Fibroblast of lung (primary cell): ENCODE measurements at regions not wholly inside any gene's neighbourhood (a gene's known extent, or its start where the extent isn't known, plus 50 kb on each side); places are given as distances from the start of the nearest gene placed in this dataset.

Source experiments
- DNase-seq, 2 donors: peaks; one replicate each; pipeline versions ENCODE4 v3.0.0 to v3.0.0-alpha.2; 2010; ENCODE audit warnings: low read depth in 2 of 2
- H2AFZ ChIP-seq: 2 replicates; pipeline ENCODE4 v1.5.1; 2012; ENCODE audit warnings: low read length, control low read depth, inconsistent platforms
- H3K27ac ChIP-seq: 2 replicates; pipeline ENCODE4 v1.5.1; 2011; ENCODE audit warnings: low read length, control low read depth; ENCODE audit not compliant: insufficient read depth
- H3K27me3 ChIP-seq: 2 replicates; pipeline ENCODE4 v1.5.1; 2011; ENCODE audit warnings: mild to moderate bottlenecking, low read length; ENCODE audit not compliant: control insufficient read depth, insufficient read depth
- H3K36me3 ChIP-seq: 2 replicates; pipeline ENCODE4 v1.5.1; 2011; ENCODE audit warnings: low read length; ENCODE audit not compliant: control insufficient read depth, insufficient read depth
- H3K4me1 ChIP-seq: 2 replicates; pipeline ENCODE4 v1.5.1; 2011; ENCODE audit warnings: low read length; ENCODE audit not compliant: control insufficient read depth, insufficient read depth; ENCODE audit errors: extremely low read depth
- H3K4me2 ChIP-seq: 2 replicates; pipeline ENCODE4 v1.5.1; 2011; ENCODE audit warnings: low read length, control low read depth; ENCODE audit not compliant: insufficient read depth; ENCODE audit errors: extremely low read depth
- H3K4me3 ChIP-seq, 4 experiments: fragments of 200-600 bp in 1 of 4; sonication (generic) in 1 of 4; replicated peaks in 1 of 4; 2 replicates each; pipeline ENCODE4 v1.5.1; 2011 to 2016; ENCODE audit warnings: low read length in 4 of 4, low read depth in 3 of 4, mild to moderate bottlenecking in 3 of 4, control low read depth in 2 of 4, inconsistent platforms in 1 of 4, mixed read lengths in 1 of 4; ENCODE audit not compliant: insufficient read depth in 1 of 4; ENCODE audit errors: control extremely low read depth in 1 of 4
- H3K79me2 ChIP-seq: 2 replicates; pipeline ENCODE4 v1.5.1; 2012; ENCODE audit warnings: mild to moderate bottlenecking, low read length, inconsistent platforms; ENCODE audit not compliant: control insufficient read depth, insufficient read depth
- H3K9ac ChIP-seq: 2 replicates; pipeline ENCODE4 v1.5.1; 2011; ENCODE audit warnings: mild to moderate bottlenecking, low read length, control low read depth; ENCODE audit not compliant: insufficient read depth
- H3K9me3 ChIP-seq: 2 replicates; pipeline ENCODE4 v1.5.1; 2012; ENCODE audit warnings: low read depth, low read length; ENCODE audit not compliant: control insufficient read depth, insufficient read depth
- H4K20me1 ChIP-seq: 2 replicates; pipeline ENCODE4 v1.5.1; 2011; ENCODE audit warnings: low read length; ENCODE audit not compliant: control insufficient read depth, insufficient read depth; ENCODE audit errors: extremely low read depth
- CTCF ChIP-seq, 2 donors: IDR thresholded peaks in 1 of 2; conservative IDR thresholded peaks in 1 of 2; 1 replicate in 1 of 2; 2 replicates in 1 of 2; pipeline ENCODE4 v1.5.1; 2011 to 2012; ENCODE audit warnings: low read length in 2 of 2, control low read depth in 1 of 2, inconsistent platforms in 1 of 2, low read depth in 1 of 2, mild to moderate bottlenecking in 1 of 2
- EZH2 ChIP-seq: IDR thresholded peaks from 2 replicates; pipeline ENCODE4 v1.5.1; 2012; ENCODE audit warnings: low read length, control low read depth, mild to moderate bottlenecking; ENCODE audit errors: missing control alignments

GRCh38 chr5:164735334-164735733 lies 1229.9 kb downstream of the MAT2B start:
- H3K27me3 ChIP-seq, result no peaks in the 10 kb centered on the region
- no peak overlapping the region for H3K9ac ChIP-seq
- no peaks in the 10 kb centered on the region for H3K4me1 ChIP-seq
- H4K20me1 ChIP-seq, result no peaks in the 10 kb centered on the region
- no peaks in the 10 kb centered on the region for H3K9me3 ChIP-seq
- TF ChIP-seq EZH2 (no peak), CTCF (conservative IDR thresholded peaks at IDR 0.05 in 1 of 2, IDR thresholded peaks at IDR 0.05 in 1 of 2; ENCODE audit: low read depth in 1 of 2, low read length in 2 of 2) (no peak)
- no peak overlapping the region for H3K4me3 ChIP-seq
- H3K79me2 ChIP-seq, result no peaks in the 10 kb centered on the region
- DNase-seq, result no peak
- H3K4me2 ChIP-seq, result no peak overlapping the region
- H2AFZ ChIP-seq, result no peak overlapping the region
- no peaks in the 10 kb centered on the region for H3K36me3 ChIP-seq
- no peak overlapping the region for H3K27ac ChIP-seq

GRCh38 chr5:164741376-164741775 lies 1236.0 kb downstream of the MAT2B start:
- Histone ChIP-seq H3K9ac (no peak overlapping the region), H3K79me2 (no peaks in the 10 kb centered on the region), H3K4me1 (no peaks in the 10 kb centered on the region), H3K27ac (no peak overlapping the region), H3K27me3 (no peaks in the 10 kb centered on the region), H3K4me3 (no peak overlapping the region), H4K20me1 (no peaks in the 10 kb centered on the region), H3K4me2 (no peak overlapping the region), H3K36me3 (no peaks in the 10 kb centered on the region), H2AFZ (no peak overlapping the region), H3K9me3 (no peaks in the 10 kb centered on the region)
- DNase-seq, result no peak
- TF ChIP-seq EZH2 (no peak), CTCF (conservative IDR thresholded peaks at IDR 0.05 in 1 of 2, IDR thresholded peaks at IDR 0.05 in 1 of 2; ENCODE audit: low read depth in 1 of 2, low read length in 2 of 2) (no peak)

GRCh38 chr5:164742025-164742424 lies 1236.6 kb downstream of the MAT2B start:
- Histone ChIP-seq H3K27ac (no peak overlapping the region), H3K9me3 (no peaks in the 10 kb centered on the region), H3K4me2 (no peak overlapping the region), H3K36me3 (no peaks in the 10 kb centered on the region), H3K9ac (no peak overlapping the region), H3K4me1 (no peaks in the 10 kb centered on the region), H2AFZ (no peak overlapping the region), H4K20me1 (no peaks in the 10 kb centered on the region), H3K27me3 (no peaks in the 10 kb centered on the region), H3K79me2 (no peaks in the 10 kb centered on the region), H3K4me3 (no peak overlapping the region)
- TF ChIP-seq CTCF (conservative IDR thresholded peaks at IDR 0.05 in 1 of 2, IDR thresholded peaks at IDR 0.05 in 1 of 2; ENCODE audit: low read depth in 1 of 2, low read length in 2 of 2) (no peak), EZH2 (no peak)
- DNase-seq, result no peak
